ENCODE measurements at regions not wholly inside any gene's neighbourhood (a gene's known extent, or its start where the extent isn't known, plus 50 kb on each side); places are given as distances from the start of the nearest gene placed in this dataset.

DNA sequence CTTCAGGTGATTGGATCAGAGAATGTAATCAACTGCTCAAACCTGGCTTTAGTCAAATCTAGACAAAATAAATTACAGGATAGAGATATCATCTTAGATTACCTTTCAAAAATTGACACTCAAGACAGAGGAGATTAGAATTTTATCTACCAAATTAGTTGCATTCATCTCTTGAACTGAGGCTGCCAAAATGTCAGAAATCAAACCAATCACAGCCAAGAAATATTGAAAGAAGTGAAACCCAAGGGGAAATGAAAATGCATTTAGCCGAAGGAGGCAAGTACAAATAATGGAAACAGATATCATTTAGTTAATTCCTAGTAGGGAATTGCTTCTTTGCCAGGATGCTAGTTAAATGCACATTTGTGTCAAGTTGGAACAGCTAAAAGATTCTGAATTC, 261.1 kb upstream of the PDZRN3 start:
- Histone ChIP-seq H3K4me3 (ENCODE audit: low read depth, low read length) (no peak overlapping the region), H3K36me3 (ENCODE audit: control insufficient read depth, insufficient read depth, low read length) (no peaks in the 10 kb centered on the region), H3K9ac (ENCODE audit: low read length) (no peak overlapping the region), H3K4me1 (ENCODE audit: control insufficient read depth, insufficient read depth, low read length) (no peaks in the 10 kb centered on the region), H3K9me3 (ENCODE audit: control insufficient read depth, insufficient read depth, low read depth, low read length) (no peaks in the 10 kb centered on the region), H3K27me3 (ENCODE audit: control insufficient read depth, insufficient read depth, low read length) (no peaks in the 10 kb centered on the region), H3K27ac (ENCODE audit: low read depth, low read length) (no peak overlapping the region)

DNA sequence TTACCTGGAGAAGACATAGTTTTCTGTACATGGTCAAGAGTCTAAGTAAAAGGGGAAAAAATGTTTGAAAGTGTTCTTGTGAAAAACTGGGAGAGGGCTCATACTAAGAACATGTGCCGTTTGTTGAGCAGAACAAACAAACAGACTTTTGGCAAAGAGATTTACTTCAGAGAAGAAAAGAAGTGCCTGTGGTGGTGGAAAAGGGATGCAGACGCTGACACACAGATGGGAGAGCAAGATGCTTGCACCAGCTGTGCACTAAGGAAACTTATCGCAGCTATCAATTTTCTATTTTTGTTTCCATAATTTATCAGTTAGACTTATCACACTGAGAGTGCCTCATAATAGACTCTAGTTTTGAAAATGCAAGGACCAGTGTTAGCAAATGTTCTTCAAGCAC, 259.6 kb upstream of the PDZRN3 start:
- Histone ChIP-seq H3K4me1 (ENCODE audit: control insufficient read depth, insufficient read depth, low read length) (no peaks in the 10 kb centered on the region), H3K27me3 (ENCODE audit: control insufficient read depth, insufficient read depth, low read length) (no peaks in the 10 kb centered on the region), H3K27ac (ENCODE audit: low read depth, low read length) (no peak overlapping the region), H3K36me3 (ENCODE audit: control insufficient read depth, insufficient read depth, low read length) (no peaks in the 10 kb centered on the region), H3K4me3 (ENCODE audit: low read depth, low read length) (no peak overlapping the region), H3K9me3 (ENCODE audit: control insufficient read depth, insufficient read depth, low read depth, low read length) (no peaks in the 10 kb centered on the region), H3K9ac (ENCODE audit: low read length) (no peak overlapping the region)

DNA sequence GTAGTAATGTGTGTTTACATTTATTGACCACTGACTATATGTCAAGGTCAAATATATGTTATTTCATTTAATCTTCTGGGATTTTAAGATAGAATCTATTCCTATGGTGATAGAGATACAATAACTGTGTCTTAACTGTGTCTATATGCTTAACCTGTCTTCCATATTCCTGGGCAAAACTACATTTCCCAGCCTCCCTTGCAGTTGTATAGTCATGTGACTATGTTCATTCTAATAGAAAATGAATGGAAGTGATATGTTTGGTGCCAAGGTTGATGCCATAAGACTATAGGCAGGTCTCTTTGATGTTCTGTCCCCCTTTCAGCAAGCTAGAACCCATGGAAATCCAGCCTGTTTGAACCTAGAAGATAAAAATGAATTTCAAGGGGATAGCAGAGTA, 258.8 kb upstream of the PDZRN3 start:
- no peak overlapping the region for H3K27ac ChIP-seq (ENCODE audit: low read depth, low read length)
- H3K4me3 ChIP-seq (ENCODE audit: low read depth, low read length) = no peak overlapping the region
- no peak overlapping the region for H3K9ac ChIP-seq (ENCODE audit: low read length)
- H3K36me3 ChIP-seq (ENCODE audit: control insufficient read depth, insufficient read depth, low read length) = no peaks in the 10 kb centered on the region
- H3K27me3 ChIP-seq (ENCODE audit: control insufficient read depth, insufficient read depth, low read length) = no peaks in the 10 kb centered on the region
- no peaks in the 10 kb centered on the region for H3K4me1 ChIP-seq (ENCODE audit: control insufficient read depth, insufficient read depth, low read length)
- H3K9me3 ChIP-seq (ENCODE audit: control insufficient read depth, insufficient read depth, low read depth, low read length) = no peaks in the 10 kb centered on the region

DNA sequence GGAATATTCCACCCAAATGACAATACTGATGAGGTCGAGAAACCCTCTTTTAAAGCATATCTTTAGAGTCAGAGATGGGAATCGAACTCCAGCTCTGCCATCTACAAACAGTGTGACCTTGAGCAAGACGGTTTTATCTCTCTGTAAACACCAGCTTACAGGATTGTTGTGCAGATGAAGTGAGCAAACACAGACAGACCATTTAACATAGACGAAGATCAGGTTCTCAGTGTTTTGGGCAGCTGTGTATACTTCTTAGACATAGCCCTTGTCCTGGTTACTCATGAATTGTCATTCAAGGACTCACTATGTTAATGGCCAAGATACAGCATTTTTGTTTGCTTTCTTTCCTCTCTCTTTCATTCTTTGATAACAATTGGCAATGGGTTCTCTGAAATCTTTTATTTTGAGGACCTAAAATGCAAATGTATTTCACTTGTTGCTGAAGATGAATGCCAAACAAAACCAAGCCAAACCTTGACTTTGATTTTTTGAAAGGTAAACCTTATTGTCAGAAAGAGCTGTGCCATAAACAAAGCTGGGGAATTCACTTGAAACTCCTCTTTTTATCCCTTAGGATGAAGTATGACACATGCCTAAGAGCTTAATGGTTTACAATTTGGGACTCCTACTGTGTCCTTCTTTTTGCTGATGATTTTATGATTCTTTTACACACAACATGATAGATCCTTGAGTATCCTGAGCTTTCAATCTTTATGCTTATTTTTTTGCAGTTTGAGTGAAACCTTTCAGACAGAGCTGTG, 250.0 kb upstream of the PDZRN3 start:
- Histone ChIP-seq H3K4me3 (ENCODE audit: low read depth, low read length) (no peak overlapping the region), H3K9me3 (ENCODE audit: control insufficient read depth, insufficient read depth, low read depth, low read length) (no peaks in the 10 kb centered on the region), H3K4me1 (ENCODE audit: control insufficient read depth, insufficient read depth, low read length) (peaks cover 17% of the 10 kb centered on the region), H3K27ac (ENCODE audit: low read depth, low read length) (no peak overlapping the region), H3K27me3 (ENCODE audit: control insufficient read depth, insufficient read depth, low read length) (no peaks in the 10 kb centered on the region), H3K9ac (ENCODE audit: low read length) (no peak overlapping the region), H3K36me3 (ENCODE audit: control insufficient read depth, insufficient read depth, low read length) (no peaks in the 10 kb centered on the region)

DNA sequence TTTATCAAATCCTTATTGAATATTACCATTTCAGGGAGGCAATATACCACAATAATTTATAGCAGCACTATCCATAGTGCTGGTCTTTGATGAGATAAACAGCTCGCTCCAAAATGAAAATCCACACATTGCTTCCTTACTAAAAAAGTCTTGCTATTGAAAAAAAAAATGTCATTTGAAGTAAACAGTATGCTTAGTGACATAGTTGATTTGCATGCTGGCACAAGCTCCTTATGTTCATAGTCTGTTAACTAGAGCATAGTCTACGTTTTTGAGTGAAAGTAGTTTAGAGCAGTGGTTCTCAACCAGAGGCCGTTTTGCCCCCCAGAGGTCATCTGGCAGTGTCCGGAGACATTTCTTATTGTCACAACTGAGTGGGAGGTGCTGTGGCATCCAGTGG, 249.4 kb upstream of the PDZRN3 start:
- Histone ChIP-seq H3K4me1 (ENCODE audit: control insufficient read depth, insufficient read depth, low read length) (peaks cover 17% of the 10 kb centered on the region), H3K36me3 (ENCODE audit: control insufficient read depth, insufficient read depth, low read length) (no peaks in the 10 kb centered on the region), H3K9me3 (ENCODE audit: control insufficient read depth, insufficient read depth, low read depth, low read length) (no peaks in the 10 kb centered on the region), H3K4me3 (ENCODE audit: low read depth, low read length) (no peak overlapping the region), H3K27me3 (ENCODE audit: control insufficient read depth, insufficient read depth, low read length) (no peaks in the 10 kb centered on the region), H3K27ac (ENCODE audit: low read depth, low read length) (no peak overlapping the region), H3K9ac (ENCODE audit: low read length) (no peak overlapping the region)

DNA sequence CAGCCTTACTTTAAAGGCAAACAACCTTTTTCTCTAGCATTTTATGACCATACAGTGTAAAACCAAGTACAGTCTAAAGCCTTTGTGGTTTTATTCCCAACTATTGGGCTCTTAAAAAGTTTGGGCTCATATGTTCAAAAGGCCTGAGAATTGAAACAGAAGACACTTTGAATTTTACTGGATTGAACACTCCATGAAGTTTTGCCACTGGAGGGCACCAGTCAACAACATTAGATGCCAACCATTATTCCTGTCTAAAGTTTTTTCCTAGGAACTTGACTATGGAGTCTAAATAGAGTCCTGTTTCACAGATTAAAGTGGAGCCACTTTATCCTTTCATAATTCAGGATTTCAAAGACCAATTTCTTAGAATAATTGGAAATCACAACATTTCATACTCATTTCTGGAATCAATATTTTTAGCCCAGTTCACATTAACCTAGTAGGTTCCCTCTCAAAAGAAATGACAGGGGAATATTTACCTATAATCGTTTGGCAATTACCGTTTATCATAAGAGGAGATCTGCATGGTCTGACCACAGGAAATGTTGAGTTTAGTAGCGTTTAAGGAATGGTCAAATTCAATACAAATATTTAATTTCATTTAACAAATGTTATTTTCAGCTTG, 244.1 kb upstream of the PDZRN3 start:
- no peaks in the 10 kb centered on the region for H3K27me3 ChIP-seq (ENCODE audit: control insufficient read depth, insufficient read depth, low read length)
- H3K4me3 ChIP-seq (ENCODE audit: low read depth, low read length) = no peak overlapping the region
- H3K27ac ChIP-seq (ENCODE audit: low read depth, low read length) = no peak overlapping the region
- H3K36me3 ChIP-seq (ENCODE audit: control insufficient read depth, insufficient read depth, low read length) = no peaks in the 10 kb centered on the region
- H3K9ac ChIP-seq (ENCODE audit: low read length) = no peak overlapping the region
- peaks cover 3% of the 10 kb centered on the region; the same call in 1 of the 2 replicates for H3K9me3 ChIP-seq (ENCODE audit: control insufficient read depth, insufficient read depth, low read depth, low read length)
- no peaks in the 10 kb centered on the region for H3K4me1 ChIP-seq (ENCODE audit: control insufficient read depth, insufficient read depth, low read length)

DNA sequence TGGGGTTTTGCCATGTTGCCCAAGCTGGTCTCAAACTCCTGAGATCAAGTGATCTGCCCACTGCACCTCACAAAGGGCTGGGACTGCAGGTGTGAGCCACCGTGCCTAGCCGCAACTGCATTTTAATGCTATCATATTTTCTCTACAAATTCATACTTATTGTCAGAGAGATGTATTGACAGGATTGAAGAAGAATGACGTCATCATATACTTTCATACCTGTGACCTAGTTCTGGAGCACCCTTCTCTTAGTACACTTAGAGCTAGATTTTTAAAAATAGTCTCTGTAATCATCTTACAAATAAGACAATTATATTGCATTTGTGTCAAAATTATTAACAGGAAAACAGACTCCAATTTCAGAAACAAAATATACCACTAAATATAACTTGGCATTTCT, 242.8 kb upstream of the PDZRN3 start:
- Histone ChIP-seq H3K27me3 (ENCODE audit: control insufficient read depth, insufficient read depth, low read length) (no peaks in the 10 kb centered on the region), H3K9me3 (ENCODE audit: control insufficient read depth, insufficient read depth, low read depth, low read length) (peaks cover 3% of the 10 kb centered on the region; the same call in 1 of the 2 replicates), H3K27ac (ENCODE audit: low read depth, low read length) (no peak overlapping the region), H3K4me1 (ENCODE audit: control insufficient read depth, insufficient read depth, low read length) (no peaks in the 10 kb centered on the region), H3K9ac (ENCODE audit: low read length) (no peak overlapping the region), H3K36me3 (ENCODE audit: control insufficient read depth, insufficient read depth, low read length) (no peaks in the 10 kb centered on the region), H3K4me3 (ENCODE audit: low read depth, low read length) (no peak overlapping the region)

DNA sequence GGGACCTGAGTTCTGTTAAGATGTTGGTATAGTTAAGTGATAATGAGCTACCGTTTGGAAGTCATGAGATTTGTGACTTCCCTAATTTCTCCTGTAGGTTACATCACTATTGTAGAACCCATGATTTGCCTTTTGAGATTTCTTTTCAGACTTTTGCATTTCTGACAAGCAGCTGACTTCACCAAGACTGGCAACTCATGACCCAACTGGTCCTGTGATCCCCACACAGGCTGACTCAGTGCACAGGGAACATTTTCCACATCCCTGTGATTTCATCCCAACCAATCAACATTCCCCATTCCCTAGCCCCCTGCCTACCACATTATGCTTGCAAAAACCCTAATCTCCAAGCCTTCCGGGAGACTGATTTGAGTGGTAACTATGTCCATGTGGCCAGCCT, 242.1 kb upstream of the PDZRN3 start:
- no peak overlapping the region for H3K27ac ChIP-seq (ENCODE audit: low read depth, low read length)
- H3K9ac ChIP-seq (ENCODE audit: low read length) = no peak overlapping the region
- H3K9me3 ChIP-seq (ENCODE audit: control insufficient read depth, insufficient read depth, low read depth, low read length) = peaks cover 4% of the 10 kb centered on the region; the same call in 1 of the 2 replicates
- H3K4me1 ChIP-seq (ENCODE audit: control insufficient read depth, insufficient read depth, low read length) = no peaks in the 10 kb centered on the region
- H3K4me3 ChIP-seq (ENCODE audit: low read depth, low read length) = no peak overlapping the region
- no peaks in the 10 kb centered on the region for H3K36me3 ChIP-seq (ENCODE audit: control insufficient read depth, insufficient read depth, low read length)
- H3K27me3 ChIP-seq (ENCODE audit: control insufficient read depth, insufficient read depth, low read length) = no peaks in the 10 kb centered on the region

DNA sequence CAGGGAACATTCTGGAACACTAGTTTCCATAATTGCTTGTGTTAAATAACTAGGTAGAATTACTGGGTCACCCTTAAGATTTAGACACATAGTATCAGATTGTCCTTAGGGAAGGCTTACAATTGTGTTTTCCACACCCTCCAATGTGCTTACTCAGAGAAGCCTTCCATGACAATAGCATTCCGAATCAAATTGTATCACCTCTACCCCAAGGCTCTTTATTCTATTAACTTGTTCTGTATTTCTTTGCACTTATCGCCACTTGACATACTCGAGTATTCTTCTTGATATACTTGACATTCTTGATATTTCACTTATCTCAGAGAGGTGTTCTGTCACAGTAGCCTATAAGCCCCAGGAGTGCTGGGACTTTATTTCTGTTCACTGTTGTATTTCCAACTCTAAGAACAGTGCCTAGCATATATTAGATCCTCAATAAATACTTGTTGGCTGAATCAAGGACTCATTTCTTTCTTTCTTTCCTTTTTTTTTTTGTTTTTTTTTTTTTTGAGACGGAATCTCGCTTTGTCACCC, 238.9 kb upstream of the PDZRN3 start:
- Histone ChIP-seq H3K9ac (ENCODE audit: low read length) (no peak overlapping the region), H3K36me3 (ENCODE audit: control insufficient read depth, insufficient read depth, low read length) (no peaks in the 10 kb centered on the region), H3K9me3 (ENCODE audit: control insufficient read depth, insufficient read depth, low read depth, low read length) (peaks cover 7% of the 10 kb centered on the region; the same call in 1 of the 2 replicates), H3K4me1 (ENCODE audit: control insufficient read depth, insufficient read depth, low read length) (no peaks in the 10 kb centered on the region), H3K27me3 (ENCODE audit: control insufficient read depth, insufficient read depth, low read length) (no peaks in the 10 kb centered on the region), H3K27ac (ENCODE audit: low read depth, low read length) (no peak overlapping the region), H3K4me3 (ENCODE audit: low read depth, low read length) (no peak overlapping the region)

DNA sequence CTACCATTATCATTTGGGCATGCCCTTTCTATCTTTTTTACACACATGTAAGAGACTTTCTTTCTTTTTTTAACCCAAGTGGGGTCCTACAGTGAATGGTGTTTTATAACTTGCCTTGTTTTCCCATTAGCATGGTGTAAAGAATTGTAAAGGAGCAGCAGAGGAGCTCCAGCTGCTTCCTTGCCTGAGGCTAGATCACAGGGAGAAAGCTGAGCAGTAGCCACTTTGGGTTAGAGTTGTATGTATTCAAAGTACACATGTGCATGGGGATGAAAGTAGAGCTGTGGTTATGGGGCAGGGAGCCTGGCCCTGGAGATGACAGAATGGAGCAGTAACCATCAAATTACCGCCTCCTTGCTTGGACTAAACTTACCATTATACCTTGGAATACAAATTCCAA, 231.1 kb upstream of the PDZRN3 start:
- Histone ChIP-seq H3K27ac (ENCODE audit: low read depth, low read length) (no peak overlapping the region), H3K4me1 (ENCODE audit: control insufficient read depth, insufficient read depth, low read length) (peaks cover 10% of the 10 kb centered on the region; the same call in 1 of the 2 replicates), H3K36me3 (ENCODE audit: control insufficient read depth, insufficient read depth, low read length) (no peaks in the 10 kb centered on the region), H3K27me3 (ENCODE audit: control insufficient read depth, insufficient read depth, low read length) (no peaks in the 10 kb centered on the region), H3K9ac (ENCODE audit: low read length) (no peak overlapping the region), H3K9me3 (ENCODE audit: control insufficient read depth, insufficient read depth, low read depth, low read length) (no peaks in the 10 kb centered on the region), H3K4me3 (ENCODE audit: low read depth, low read length) (no peak overlapping the region)

DNA sequence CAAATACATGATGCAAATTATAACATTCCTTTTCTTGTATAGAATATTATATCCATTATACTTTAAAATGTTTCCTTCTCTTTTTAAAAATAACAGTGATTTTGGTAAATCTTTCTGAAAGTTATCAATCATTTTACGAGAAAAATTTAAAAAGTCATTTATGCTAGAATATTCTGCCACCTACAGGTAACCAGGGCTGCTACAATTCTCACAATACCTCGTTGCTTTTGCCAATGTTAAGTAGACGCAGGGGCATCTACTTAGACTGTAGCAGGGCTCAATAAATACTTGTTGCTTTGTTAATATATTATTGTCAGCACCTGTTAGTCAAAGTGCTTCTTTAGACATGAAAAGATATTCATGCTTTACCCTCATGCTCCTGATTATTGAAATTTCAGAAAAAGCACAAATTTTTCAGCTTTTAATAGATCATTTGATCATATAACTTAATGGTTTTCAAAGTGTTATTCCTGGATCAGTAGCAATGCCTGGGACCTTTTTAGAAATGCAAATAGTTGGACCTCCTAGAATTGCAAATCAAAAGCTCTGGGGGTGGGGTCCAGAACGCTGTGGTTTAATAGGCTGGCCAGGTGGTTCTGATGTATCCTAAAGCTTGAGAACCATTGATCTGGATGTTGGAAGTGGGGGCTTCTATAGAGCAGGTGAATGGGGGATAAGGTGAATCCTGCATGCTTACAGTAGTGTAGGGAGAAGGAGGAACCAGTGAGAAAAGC, 223.6 kb upstream of the PDZRN3 start:
- Histone ChIP-seq H3K4me3 (ENCODE audit: low read depth, low read length) (no peak overlapping the region), H3K9ac (ENCODE audit: low read length) (no peak overlapping the region), H3K27me3 (ENCODE audit: control insufficient read depth, insufficient read depth, low read length) (no peaks in the 10 kb centered on the region), H3K4me1 (ENCODE audit: control insufficient read depth, insufficient read depth, low read length) (peaks cover 5% of the 10 kb centered on the region; the same call in 1 of the 2 replicates), H3K36me3 (ENCODE audit: control insufficient read depth, insufficient read depth, low read length) (no peaks in the 10 kb centered on the region), H3K27ac (ENCODE audit: low read depth, low read length) (no peak overlapping the region), H3K9me3 (ENCODE audit: control insufficient read depth, insufficient read depth, low read depth, low read length) (no peaks in the 10 kb centered on the region)

All from HUES6 (cell line).